H9 (cell line): ENCODE measurements at regions not wholly inside any gene's neighbourhood (a gene's known extent, or its start where the extent isn't known, plus 50 kb on each side); places are given as distances from the start of the nearest gene placed in this dataset.

ENCODE experiments used
- DNase-seq: peaks from one replicate; pipeline ENCODE4 v3.0.0-alpha.2; 2017
- H2AFZ ChIP-seq: one replicate; pipeline ENCODE4 v1.6.1; 2013; ENCODE audit warnings: mild to moderate bottlenecking, low read length, control low read depth, moderate library complexity
- H2AK5ac ChIP-seq: 2 replicates; pipeline ENCODE4 v1.6.1; 2013; ENCODE audit warnings: low read length, control low read depth, mixed read lengths; ENCODE audit not compliant: insufficient read length
- H2BK120ac ChIP-seq: one replicate; pipeline ENCODE4 v1.6.1; 2013; ENCODE audit warnings: low read depth, mild to moderate bottlenecking, low read length, control low read depth, inconsistent platforms; ENCODE audit not compliant: poor library complexity, severe bottlenecking
- H2BK12ac ChIP-seq: 2 replicates; pipeline ENCODE4 v1.6.1; 2013; ENCODE audit warnings: low read length, control low read depth, mixed read lengths, low read depth; ENCODE audit not compliant: insufficient read length
- H2BK15ac ChIP-seq: 2 replicates; pipeline ENCODE4 v1.6.1; 2013; ENCODE audit warnings: low read depth, low read length, control low read depth
- H2BK20ac ChIP-seq: one replicate; pipeline ENCODE4 v1.6.1; 2013; ENCODE audit warnings: low read depth, mild to moderate bottlenecking, low read length, control low read depth, inconsistent platforms; ENCODE audit not compliant: poor library complexity, severe bottlenecking
- H2BK5ac ChIP-seq: 2 replicates; pipeline ENCODE4 v1.6.1; 2013; ENCODE audit warnings: low read length, control low read depth, mixed read lengths; ENCODE audit not compliant: insufficient read length
- H3K14ac ChIP-seq: 2 replicates; pipeline ENCODE4 v1.6.1; 2013; ENCODE audit warnings: low read length, control low read depth; ENCODE audit not compliant: insufficient read depth
- H3K18ac ChIP-seq: 2 replicates; pipeline ENCODE4 v1.6.1; 2013; ENCODE audit warnings: low read depth, mild to moderate bottlenecking, mixed read lengths, low read length, control low read depth; ENCODE audit not compliant: insufficient read length
- H3K23ac ChIP-seq: 2 replicates; pipeline ENCODE4 v1.6.1; 2013; ENCODE audit warnings: low read length, control low read depth, mixed read lengths, low read depth; ENCODE audit not compliant: insufficient read length
- H3K23me2 ChIP-seq: 2 replicates; pipeline ENCODE4 v1.6.1; 2013; ENCODE audit warnings: low read depth, mild to moderate bottlenecking, mixed read lengths, low read length, control low read depth; ENCODE audit not compliant: insufficient read length, poor library complexity, severe bottlenecking
- H3K27ac ChIP-seq: 2 replicates; pipeline ENCODE4 v1.5.1; 2013; ENCODE audit warnings: low read length, control low read depth, mixed read lengths, low read depth; ENCODE audit not compliant: insufficient read length
- H3K27me3 ChIP-seq: 2 replicates; pipeline ENCODE4 v1.6.1; 2013; ENCODE audit warnings: low read length, control low read depth, inconsistent platforms; ENCODE audit not compliant: insufficient read depth
- H3K4ac ChIP-seq: 2 replicates; pipeline ENCODE4 v1.6.1; 2013; ENCODE audit warnings: low read depth, mild to moderate bottlenecking, control low read depth, inconsistent platforms, low read length, moderate library complexity
- H3K4me1 ChIP-seq: 2 replicates; pipeline ENCODE4 v1.6.1; 2013; ENCODE audit warnings: low read length, control low read depth, inconsistent platforms; ENCODE audit not compliant: insufficient read depth
- H3K4me2 ChIP-seq: 2 replicates; pipeline ENCODE4 v1.6.1; 2013; ENCODE audit warnings: low read length, control low read depth, mixed read lengths; ENCODE audit not compliant: insufficient read length, insufficient read depth
- H3K56ac ChIP-seq: 2 replicates; pipeline ENCODE4 v1.6.1; 2013; ENCODE audit warnings: low read depth, mild to moderate bottlenecking, mixed read lengths, low read length, control low read depth; ENCODE audit not compliant: insufficient read length
- H3K79me1 ChIP-seq: 2 replicates; pipeline ENCODE4 v1.6.1; 2013; ENCODE audit warnings: low read depth, mild to moderate bottlenecking, moderate library complexity, low read length, control low read depth, inconsistent platforms; ENCODE audit not compliant: insufficient read depth, poor library complexity, severe bottlenecking
- H3K79me2 ChIP-seq: 2 replicates; pipeline ENCODE4 v1.6.1; 2013; ENCODE audit warnings: low read length, control low read depth, inconsistent platforms; ENCODE audit not compliant: insufficient read depth
- H3K9ac ChIP-seq: 2 replicates; pipeline ENCODE4 v1.6.1; 2013; ENCODE audit warnings: low read length, control low read depth, mixed read lengths; ENCODE audit not compliant: insufficient read length; ENCODE audit errors: extremely low read depth
- H3K9me3 ChIP-seq: one replicate; pipeline ENCODE4 v1.6.1; 2013; ENCODE audit warnings: low read depth, low read length, inconsistent platforms; ENCODE audit not compliant: control insufficient read depth
- H3T11ph ChIP-seq: one replicate; pipeline ENCODE4 v1.6.1; 2013; ENCODE audit warnings: mild to moderate bottlenecking, low read length, control low read depth, inconsistent platforms
- H4K20me1 ChIP-seq: one replicate; pipeline ENCODE4 v1.6.1; 2013; ENCODE audit not compliant: control insufficient read depth, insufficient read length, insufficient read depth
- H4K5ac ChIP-seq: 2 replicates; pipeline ENCODE4 v1.6.1; 2013; ENCODE audit warnings: low read depth, mild to moderate bottlenecking, mixed read lengths, low read length, control low read depth; ENCODE audit not compliant: insufficient read length
- H4K8ac ChIP-seq: replicated peaks from 2 replicates; pipeline ENCODE4 v1.6.1; 2013; ENCODE audit warnings: low read length, control low read depth, mixed read lengths, low read depth; ENCODE audit not compliant: insufficient read length
- H4K91ac ChIP-seq: 2 replicates; pipeline ENCODE4 v1.6.1; 2013; ENCODE audit warnings: low read depth, mild to moderate bottlenecking, moderate library complexity, mixed read lengths, low read length, control low read depth; ENCODE audit not compliant: insufficient read length
- H3K27ac Mint-ChIP-seq, 3 experiments: 2 replicates in 2 of 3; 3 replicates in 1 of 3; pipeline ENCODE4 v1.8.0; 2020 to 2021; ENCODE audit warnings: mixed read lengths in 3 of 3, mild to moderate bottlenecking in 1 of 3, moderate library complexity in 1 of 3
- H3K27me3 Mint-ChIP-seq: 2 replicates; pipeline ENCODE4 v1.8.0; 2021; ENCODE audit warnings: low read depth, mild to moderate bottlenecking, moderate library complexity, mixed read lengths
- H3K36me3 Mint-ChIP-seq, 3 experiments: 2 replicates in 2 of 3; 3 replicates in 1 of 3; pipeline ENCODE4 v1.8.0; 2020 to 2021; ENCODE audit warnings: low read depth in 3 of 3, mixed read lengths in 3 of 3; ENCODE audit not compliant: insufficient read depth in 1 of 3
- H3K4me1 Mint-ChIP-seq, 2 experiments: 2 replicates each; pipeline ENCODE4 v1.8.0; 2020; ENCODE audit warnings: mixed read lengths in 2 of 2
- H3K4me3 Mint-ChIP-seq, 2 experiments: 2 replicates in 1 of 2; 3 replicates in 1 of 2; pipeline ENCODE4 v1.8.0; 2020 to 2021; ENCODE audit warnings: mild to moderate bottlenecking in 2 of 2, mixed read lengths in 2 of 2, moderate library complexity in 1 of 2
- H3K9me3 Mint-ChIP-seq, 2 experiments: 2 replicates in 1 of 2; 3 replicates in 1 of 2; pipeline ENCODE4 v1.8.0; 2020; ENCODE audit warnings: mild to moderate bottlenecking in 2 of 2, mixed read lengths in 2 of 2, moderate library complexity in 1 of 2
- WGBS: extraction: QIAGEN DNeasy Blood & Tissue Kit; methylation state at CpG from one replicate; pipeline ENCODE4 v1.1.7; 2013; ENCODE audit warnings: missing lambda C conversion rate, low lambda C conversion rate, mixed read lengths; ENCODE audit not compliant: insufficient read length; ENCODE audit errors: extremely low coverage; 5-methylcytosine and 5-hydroxymethylcytosine counted together
- TF ChIP-seq, protein P1 (sequence below): fragments of 200-600 bp; sonication (generic); conservative IDR thresholded peaks from 3 replicates; pipeline ENCODE4 v1.8.0; 2021; ENCODE audit warnings: antibody characterized with exemption, mild to moderate bottlenecking

DNA sequence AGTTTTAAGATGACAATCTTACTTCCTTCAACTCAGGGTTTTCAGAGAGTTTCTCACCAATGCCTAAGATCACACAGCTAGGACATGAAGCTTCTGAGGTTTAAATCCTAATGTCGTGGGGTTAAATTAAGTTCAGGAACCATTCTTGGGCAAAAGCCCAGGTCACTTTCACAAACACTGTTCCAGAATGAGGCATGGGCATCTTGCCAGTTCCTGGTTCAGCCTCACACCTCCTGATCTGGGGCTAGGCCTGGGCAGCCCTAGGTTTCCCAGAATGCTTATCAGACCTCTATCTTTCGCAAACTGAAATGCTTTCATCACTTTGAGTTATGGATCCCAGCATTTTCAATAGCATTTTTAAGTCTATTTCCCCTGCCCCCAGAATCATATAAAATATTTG is 224.8 kb upstream of the EDA2R start:
- no peak overlapping the region for H4K91ac ChIP-seq
- peaks cover 4% of the 10 kb centered on the region for H3K27me3 Mint-ChIP-seq
- H3K9me3 Mint-ChIP-seq = peaks cover 60 to 65% of the 10 kb centered on the region in 2 experiments
- H3K27ac Mint-ChIP-seq = no peak overlapping the region
- no peak overlapping the region for H3K56ac ChIP-seq
- H2BK5ac ChIP-seq = no peak overlapping the region
- H3K36me3 Mint-ChIP-seq = peaks cover 4 to 14% (median 10%) of the 10 kb centered on the region in 3 experiments; a peak in 4 of 7 replicates
- no peak overlapping the region for H2BK15ac ChIP-seq
- H3K27ac ChIP-seq = no peak overlapping the region
- H3K4ac ChIP-seq = no peak overlapping the region
- no peaks in the 10 kb centered on the region for H3K23me2 ChIP-seq
- no peaks in the 10 kb centered on the region for H3K79me1 ChIP-seq
- peaks cover 18% of the 10 kb centered on the region for H3K9me3 ChIP-seq
- no peak overlapping the region for H3K4me3 Mint-ChIP-seq
- no peak overlapping the region for H3K14ac ChIP-seq
- H3T11ph ChIP-seq = no peak overlapping the region
- peaks cover 3% of the 10 kb centered on the region for H4K20me1 ChIP-seq
- H4K8ac ChIP-seq = no peak overlapping the region
- no peak overlapping the region for H2BK12ac ChIP-seq
- no peak overlapping the region for H3K4me2 ChIP-seq
- H2BK120ac ChIP-seq = no peak overlapping the region
- H3K23ac ChIP-seq = no peak overlapping the region
- H4K5ac ChIP-seq = no peak overlapping the region
- no peak overlapping the region for H2BK20ac ChIP-seq
- no peaks in the 10 kb centered on the region for H3K27me3 ChIP-seq
- no peak overlapping the region for H2AK5ac ChIP-seq
- no peak overlapping the region for H3K9ac ChIP-seq
- no peaks in the 10 kb centered on the region for H3K79me2 ChIP-seq
- no peak overlapping the region for H3K18ac ChIP-seq
- no peaks in the 10 kb centered on the region for H3K4me1 ChIP-seq
- DNase-seq = no peak
- TF ChIP-seq, protein P1, sequence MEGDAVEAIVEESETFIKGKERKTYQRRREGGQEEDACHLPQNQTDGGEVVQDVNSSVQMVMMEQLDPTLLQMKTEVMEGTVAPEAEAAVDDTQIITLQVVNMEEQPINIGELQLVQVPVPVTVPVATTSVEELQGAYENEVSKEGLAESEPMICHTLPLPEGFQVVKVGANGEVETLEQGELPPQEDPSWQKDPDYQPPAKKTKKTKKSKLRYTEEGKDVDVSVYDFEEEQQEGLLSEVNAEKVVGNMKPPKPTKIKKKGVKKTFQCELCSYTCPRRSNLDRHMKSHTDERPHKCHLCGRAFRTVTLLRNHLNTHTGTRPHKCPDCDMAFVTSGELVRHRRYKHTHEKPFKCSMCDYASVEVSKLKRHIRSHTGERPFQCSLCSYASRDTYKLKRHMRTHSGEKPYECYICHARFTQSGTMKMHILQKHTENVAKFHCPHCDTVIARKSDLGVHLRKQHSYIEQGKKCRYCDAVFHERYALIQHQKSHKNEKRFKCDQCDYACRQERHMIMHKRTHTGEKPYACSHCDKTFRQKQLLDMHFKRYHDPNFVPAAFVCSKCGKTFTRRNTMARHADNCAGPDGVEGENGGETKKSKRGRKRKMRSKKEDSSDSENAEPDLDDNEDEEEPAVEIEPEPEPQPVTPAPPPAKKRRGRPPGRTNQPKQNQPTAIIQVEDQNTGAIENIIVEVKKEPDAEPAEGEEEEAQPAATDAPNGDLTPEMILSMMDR = no peak
- H3K4me1 Mint-ChIP-seq = no peaks in the 10 kb centered on the region
- H2AFZ ChIP-seq = no peak overlapping the region
- WGBS = no CpG with 5 or more reads among the region's 2 CpGs
